NCI-H748 (cell line): ENCODE measurements at regions not wholly inside any gene's neighbourhood (a gene's known extent, or its start where the extent isn't known, plus 50 kb on each side); places are given as distances from the start of the nearest gene placed in this dataset.

ENCODE experiments used
- DNase-seq: peaks from one replicate; lab custom pipeline; 2025; ENCODE audit not compliant: unreplicated experiment; lab: John Stamatoyannopoulos, UW

- no peak for DNase-seq
Observed at GRCh38 chr3:180828723-180829408, 83.6 kb upstream of the FXR1 start.

- no peak for DNase-seq
Observed at GRCh38 chr3:180829409-180830405, 82.8 kb upstream of the FXR1 start.

- no peak for DNase-seq
Observed at GRCh38 chr3:180835501-180835900, 77.0 kb upstream of the FXR1 start.

- DNase-seq, result no peak
Observed at GRCh38 chr3:180836766-180837165, 75.7 kb upstream of the FXR1 start.

DNA sequence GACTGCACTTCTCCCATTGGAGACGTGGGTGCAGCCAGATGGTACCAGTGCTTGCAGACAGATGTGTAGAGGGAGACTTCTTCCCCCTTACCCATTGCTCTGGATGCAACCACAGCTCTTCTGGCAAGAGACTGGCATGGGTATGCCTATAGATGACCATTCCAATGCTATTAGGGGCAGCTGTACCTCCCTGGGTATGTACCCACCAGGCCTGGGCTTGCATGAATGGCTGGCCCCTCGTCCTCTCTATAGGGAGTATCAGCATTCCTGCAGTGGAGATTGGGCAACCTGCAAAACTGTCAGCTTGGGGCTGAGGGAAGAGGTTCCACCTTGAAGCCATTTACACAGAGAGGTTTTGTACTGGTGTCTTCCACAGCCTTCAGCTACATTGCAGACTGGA, 57.6 kb upstream of the FXR1 start:
- no peak for DNase-seq

GRCh38 chr3:180855364-180855763, 57.1 kb upstream of the FXR1 start:
- DNase-seq, result peak; percentile 66

- DNase-seq, result no peak
Observed at GRCh38 chr3:180855956-180856355, 56.5 kb upstream of the FXR1 start.

DNA sequence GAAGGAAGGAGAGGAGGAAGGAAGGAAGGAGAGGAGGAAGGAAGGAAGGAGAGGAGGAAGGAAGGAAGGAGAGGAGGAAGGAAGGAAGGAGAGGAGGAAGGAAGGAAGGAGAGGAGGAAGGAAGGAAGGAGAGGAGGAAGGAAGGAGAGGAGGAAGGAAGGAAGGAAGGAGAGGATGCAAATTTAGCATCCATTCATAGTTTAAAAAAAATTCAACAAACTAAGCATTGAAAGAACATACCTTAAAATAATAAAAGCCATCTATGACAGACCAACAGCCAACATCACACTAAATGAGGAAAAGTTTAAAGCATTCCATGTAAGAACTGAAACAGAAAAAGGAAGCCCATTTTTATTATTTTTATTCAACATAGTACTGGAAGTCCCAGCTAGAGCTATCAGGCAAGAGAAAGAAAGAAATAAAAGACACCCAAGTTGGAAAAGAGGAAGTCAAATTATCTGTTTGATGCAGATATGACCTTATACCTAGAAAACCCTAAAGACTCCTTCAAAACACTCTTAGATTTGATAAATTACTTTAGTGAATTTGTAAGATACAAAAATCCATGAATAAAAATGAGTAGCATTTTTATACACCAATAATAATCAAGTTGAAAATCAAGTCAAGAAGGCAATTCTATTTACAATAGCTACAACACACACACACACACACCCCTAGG, 52.2 kb upstream of the FXR1 start:
- DNase-seq, result no peak
